HAP-1 (cell line): ENCODE measurements at regions not wholly inside any gene's neighbourhood (a gene's known extent, or its start where the extent isn't known, plus 50 kb on each side); places are given as distances from the start of the nearest gene placed in this dataset.
"Not testable (repeated sequence)": the region's sequence is repeated elsewhere in the genome, so short reads cannot be mapped to it uniquely, and the experiment has no call there.

Experiments
- DNase-seq, 2 experiments: peaks; one replicate each; pipeline ENCODE4 v3.0.0-alpha.2; 2016 to 2020; ENCODE audit warnings: low spot score in 2 of 2
- H3K27me3 ChIP-seq: fragments of 250-450 bp; sonication (Bioruptor Pico); 2 replicates; pipeline ENCODE4 v1.5.1; 2020; ENCODE audit warnings: low read depth, mild to moderate bottlenecking, moderate library complexity
- H3K36me3 ChIP-seq: fragments of 250-450 bp; sonication (Bioruptor Pico); replicated peaks from 2 replicates; pipeline ENCODE4 v1.5.1; 2020; ENCODE audit warnings: mild to moderate bottlenecking
- H3K4me1 ChIP-seq: fragments of 250-450 bp; sonication (Bioruptor Pico); 2 replicates; pipeline ENCODE4 v1.5.1; 2020; ENCODE audit warnings: mild to moderate bottlenecking
- H3K4me3 ChIP-seq: fragments of 250-450 bp; sonication (Bioruptor Pico); 2 replicates; pipeline ENCODE4 v1.5.1; 2020; ENCODE audit warnings: mild to moderate bottlenecking, moderate library complexity
- H3K9me3 ChIP-seq: fragments of 250-450 bp; sonication (Bioruptor Pico); 2 replicates; pipeline ENCODE4 v1.5.1; 2020; ENCODE audit warnings: mild to moderate bottlenecking, moderate library complexity
- in situ Hi-C: fragments of 300-500 bp; cut with MboI; formaldehyde crosslinking; loops from 3 replicates; pipeline ENCODE4 v1.14.3; 2020; ENCODE audit warnings: low sequenced_read_pairs, inconsistent platforms, mixed read lengths

DNA sequence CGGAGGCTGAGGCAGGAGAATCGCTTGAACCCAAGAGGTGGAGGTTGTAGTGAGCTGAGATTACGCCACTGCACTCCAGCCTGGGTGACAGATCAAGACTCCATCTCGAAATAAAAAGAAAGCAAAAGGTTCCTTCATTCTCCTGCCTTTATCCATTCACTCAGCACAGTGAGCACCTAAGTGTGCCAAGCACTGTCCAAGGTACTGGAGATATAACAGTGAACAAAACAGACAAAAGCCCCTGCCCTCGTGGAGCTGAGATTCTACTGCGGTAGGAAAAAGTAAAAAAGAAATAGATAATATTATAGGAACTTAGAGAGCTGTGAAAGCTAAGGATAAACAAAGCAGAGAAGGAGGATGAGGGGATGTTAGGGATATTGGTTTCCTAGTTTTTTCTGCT lies 235.5 kb downstream of the NPIPA7 start:
- H3K36me3 ChIP-seq, H3K4me1 ChIP-seq, H3K9me3 ChIP-seq, in situ Hi-C loops, H3K27me3 ChIP-seq, DNase-seq, H3K4me3 ChIP-seq: not testable (repeated sequence)

DNA sequence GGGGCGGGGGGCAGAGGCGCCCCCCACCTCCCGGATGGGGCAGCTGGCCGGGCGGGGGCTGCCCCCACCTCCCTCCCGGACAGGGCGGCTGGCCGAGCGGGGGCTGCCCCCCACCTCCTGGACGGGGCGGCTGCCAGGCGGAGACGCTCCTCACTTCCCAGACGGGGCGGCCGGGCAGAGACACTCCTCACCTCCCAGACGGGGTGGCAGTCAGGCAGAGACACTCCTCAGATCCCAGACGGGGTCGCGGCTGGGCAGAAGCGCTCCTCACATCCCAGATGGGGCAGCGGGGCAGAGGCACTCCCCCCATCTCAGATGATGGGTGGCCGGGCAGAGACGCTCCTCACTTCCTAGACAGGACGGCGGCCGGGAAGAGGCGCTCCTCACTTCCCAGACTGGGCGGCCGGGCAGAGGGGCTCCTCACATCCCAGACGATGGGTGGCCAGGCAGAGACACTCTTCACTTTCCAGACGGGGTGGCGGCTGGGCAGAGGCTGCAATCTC lies 240.1 kb downstream of the NPIPA7 start:
- H3K4me1 ChIP-seq, H3K27me3 ChIP-seq, H3K36me3 ChIP-seq, in situ Hi-C loops, H3K4me3 ChIP-seq, H3K9me3 ChIP-seq, DNase-seq: not testable (repeated sequence)

DNA sequence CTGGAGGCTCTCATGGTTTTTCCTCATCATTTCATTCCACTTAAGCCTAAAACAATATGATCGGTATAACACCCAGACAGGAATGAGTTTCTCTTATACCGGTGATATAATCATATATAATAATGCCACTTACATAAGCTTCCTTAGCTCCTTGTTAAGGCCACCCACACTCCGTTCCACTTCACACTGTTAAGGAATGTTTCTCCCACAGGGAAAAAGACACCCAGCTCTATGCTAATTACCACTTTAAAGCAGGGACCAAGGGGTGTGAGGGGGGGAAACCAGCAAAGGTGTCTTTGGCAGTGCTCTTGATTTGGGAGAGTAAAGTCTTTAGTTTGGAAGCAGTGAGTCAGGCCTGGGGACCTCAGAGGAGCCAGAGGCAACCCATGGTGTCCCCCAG lies 245.4 kb downstream of the NPIPA7 start:
- H3K36me3 ChIP-seq, DNase-seq, H3K27me3 ChIP-seq, H3K4me3 ChIP-seq, H3K4me1 ChIP-seq, H3K9me3 ChIP-seq, in situ Hi-C loops: not testable (repeated sequence)

DNA sequence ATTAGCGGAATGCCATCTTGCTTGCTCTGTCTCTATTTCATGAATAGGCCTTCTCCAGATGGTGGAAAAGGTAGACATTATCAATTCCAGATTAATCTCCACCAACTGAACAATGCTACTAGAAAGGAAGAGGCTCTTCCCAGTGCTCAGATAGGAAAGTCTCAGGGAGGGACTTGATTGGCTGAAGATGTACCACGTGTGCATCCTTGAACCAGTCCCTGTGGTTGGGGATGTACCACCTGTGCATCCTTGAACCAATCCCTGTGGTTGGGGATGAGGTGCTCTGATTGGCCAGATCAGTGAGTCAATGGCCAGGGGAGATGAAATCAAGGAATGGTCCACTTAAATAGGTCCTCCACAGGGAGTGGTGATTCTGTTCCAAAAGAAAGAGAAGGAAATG lies 246.2 kb downstream of the NPIPA7 start:
- H3K36me3 ChIP-seq, H3K27me3 ChIP-seq, H3K9me3 ChIP-seq, in situ Hi-C loops, H3K4me1 ChIP-seq, DNase-seq, H3K4me3 ChIP-seq: not testable (repeated sequence)

DNA sequence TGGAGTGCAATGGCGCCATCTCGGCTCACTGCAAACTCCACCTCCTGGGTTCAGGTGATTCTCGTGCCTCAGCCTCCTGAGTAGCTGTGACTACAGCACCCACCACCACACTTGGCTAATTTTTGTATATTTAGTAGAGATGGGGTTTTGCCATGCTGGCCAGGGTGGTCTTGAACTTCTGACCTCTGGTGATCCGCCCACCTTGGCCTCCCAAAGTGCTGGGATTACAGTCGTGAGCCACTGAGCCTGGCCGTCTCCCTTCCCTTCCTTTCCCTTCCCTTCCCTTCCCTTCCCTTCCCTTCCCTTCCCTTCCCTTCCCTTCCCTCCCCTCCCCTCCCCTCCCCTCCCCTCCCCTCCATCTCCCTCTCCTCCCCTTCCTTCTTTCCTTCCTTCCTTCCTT lies 248.9 kb downstream of the NPIPA7 start:
- H3K27me3 ChIP-seq, H3K9me3 ChIP-seq, H3K4me1 ChIP-seq, DNase-seq, H3K36me3 ChIP-seq, in situ Hi-C loops, H3K4me3 ChIP-seq: not testable (repeated sequence)

DNA sequence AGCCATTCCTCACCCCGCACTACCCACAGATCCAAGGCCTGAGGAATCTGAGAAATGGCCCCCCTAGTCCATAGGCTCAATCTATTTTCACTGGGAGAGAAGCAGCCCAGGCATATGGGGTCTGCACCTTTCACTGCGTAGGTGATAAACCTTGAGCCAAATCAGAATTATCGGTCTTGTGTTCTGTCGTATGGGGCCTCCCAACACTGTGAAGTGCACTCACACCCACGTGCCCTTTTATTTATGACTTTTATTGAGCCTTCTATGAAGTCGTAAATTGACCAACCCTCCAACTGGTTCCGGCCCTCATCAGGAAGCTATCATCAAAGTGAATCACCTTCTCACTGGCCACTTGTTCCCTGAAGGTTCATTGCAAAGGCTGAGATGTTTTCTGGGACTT lies 259.3 kb downstream of the NPIPA7 start:
- H3K9me3 ChIP-seq, H3K36me3 ChIP-seq, H3K27me3 ChIP-seq, H3K4me1 ChIP-seq, H3K4me3 ChIP-seq, DNase-seq, in situ Hi-C loops: not testable (repeated sequence)

DNA sequence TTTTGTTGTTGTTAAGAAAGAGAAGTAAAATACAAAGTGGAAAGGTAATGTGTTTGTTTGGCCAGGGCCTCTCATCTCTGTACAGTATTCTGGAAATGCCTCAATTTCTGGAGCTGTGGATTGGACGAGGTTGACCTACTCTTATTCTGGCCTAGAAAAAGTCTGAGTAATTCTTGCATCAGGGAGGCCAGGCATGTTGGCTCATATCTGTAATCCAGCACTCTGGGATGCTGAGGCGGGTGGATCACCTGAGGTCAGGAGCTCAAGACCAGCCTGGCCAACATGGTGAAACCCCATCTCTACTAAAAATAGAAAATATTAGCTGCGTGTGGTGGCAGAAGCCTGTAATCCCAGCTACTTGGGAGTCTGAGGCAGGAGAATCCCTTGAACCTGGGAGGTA lies 259.8 kb downstream of the NPIPA7 start:
- H3K9me3 ChIP-seq, DNase-seq, in situ Hi-C loops: not testable (repeated sequence)

DNA sequence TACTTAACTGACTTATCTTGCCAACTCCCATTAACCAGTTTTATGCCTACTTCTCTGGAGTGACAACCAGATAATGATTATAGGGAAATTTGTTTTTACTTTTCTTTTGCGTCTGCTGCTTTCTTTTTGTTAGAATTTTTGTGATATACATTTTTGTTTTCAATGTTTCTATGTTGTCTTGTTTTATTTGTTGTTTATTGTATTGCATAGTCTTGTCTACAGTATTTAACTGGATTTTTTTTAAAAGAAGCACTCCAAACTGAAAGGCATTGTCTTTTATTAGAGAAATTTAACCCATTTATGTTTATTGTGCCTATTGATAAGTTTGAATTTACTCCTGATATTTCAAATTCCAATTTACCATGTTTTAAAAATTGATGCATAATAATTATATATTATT lies 264.9 kb downstream of the NPIPA7 start:
- H3K9me3 ChIP-seq, DNase-seq, H3K4me3 ChIP-seq, H3K4me1 ChIP-seq, H3K36me3 ChIP-seq, in situ Hi-C loops, H3K27me3 ChIP-seq: not testable (repeated sequence)

More for the DNA sequence above, 259.8 kb downstream of the NPIPA7 start:
- not testable (repeated sequence) for H3K27me3 ChIP-seq, H3K36me3 ChIP-seq, H3K4me1 ChIP-seq, H3K4me3 ChIP-seq

DNA sequence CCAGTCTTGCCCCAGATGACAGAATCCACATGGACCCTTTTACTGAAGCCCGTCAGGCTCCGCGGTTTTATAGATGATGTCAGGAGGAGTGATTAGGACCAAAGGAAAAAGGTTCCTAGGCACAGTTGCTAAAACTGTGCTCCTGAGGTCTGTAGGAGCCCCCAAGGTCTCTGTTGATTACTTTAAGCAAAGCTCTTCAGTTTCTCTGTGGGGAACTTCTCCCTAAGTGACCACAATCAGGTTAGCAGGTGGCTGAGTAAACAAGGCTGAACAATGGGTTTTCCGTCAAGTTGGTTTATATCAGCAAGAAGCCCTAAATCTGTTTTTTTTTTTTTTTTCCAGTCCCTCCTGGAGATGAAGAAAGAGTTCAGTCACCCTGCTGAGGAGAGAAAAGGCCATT lies 269.1 kb downstream of the NPIPA7 start:
- H3K4me1 ChIP-seq, H3K4me3 ChIP-seq, DNase-seq, in situ Hi-C loops, H3K27me3 ChIP-seq, H3K9me3 ChIP-seq, H3K36me3 ChIP-seq: not testable (repeated sequence)

DNA sequence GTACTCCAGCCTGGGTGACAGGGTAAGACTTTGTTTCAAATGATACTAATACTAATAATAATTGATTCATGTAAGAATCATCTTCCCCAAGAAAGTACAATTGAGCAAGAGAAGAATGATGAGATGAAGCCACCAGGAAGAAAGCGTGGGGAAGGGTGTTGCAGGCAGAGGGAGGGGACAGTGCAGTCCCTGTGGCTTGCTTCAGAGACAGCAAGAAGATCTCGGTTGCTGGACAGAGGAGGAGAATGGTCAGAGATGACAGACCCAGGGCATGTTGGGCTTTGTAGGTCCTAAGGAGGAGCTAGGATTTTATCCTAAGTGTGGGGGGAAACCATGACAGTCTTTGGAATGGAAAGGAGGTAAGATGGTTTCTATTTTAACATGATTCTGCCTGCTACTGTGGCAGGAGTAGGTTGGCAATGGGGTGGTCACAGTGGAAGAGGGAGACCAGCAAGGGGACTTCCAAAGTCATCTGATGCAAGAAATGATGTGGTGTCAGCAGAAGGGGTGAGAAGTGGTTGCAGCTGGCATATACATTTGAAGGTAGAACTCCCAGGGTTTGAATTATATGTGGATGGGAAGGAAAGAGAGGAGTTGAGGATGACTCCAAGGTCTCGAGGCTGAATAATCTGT lies 293.4 kb downstream of the NPIPA7 start:
- H3K4me1 ChIP-seq, in situ Hi-C loops, H3K4me3 ChIP-seq, H3K9me3 ChIP-seq, DNase-seq, H3K27me3 ChIP-seq, H3K36me3 ChIP-seq: not testable (repeated sequence)

DNA sequence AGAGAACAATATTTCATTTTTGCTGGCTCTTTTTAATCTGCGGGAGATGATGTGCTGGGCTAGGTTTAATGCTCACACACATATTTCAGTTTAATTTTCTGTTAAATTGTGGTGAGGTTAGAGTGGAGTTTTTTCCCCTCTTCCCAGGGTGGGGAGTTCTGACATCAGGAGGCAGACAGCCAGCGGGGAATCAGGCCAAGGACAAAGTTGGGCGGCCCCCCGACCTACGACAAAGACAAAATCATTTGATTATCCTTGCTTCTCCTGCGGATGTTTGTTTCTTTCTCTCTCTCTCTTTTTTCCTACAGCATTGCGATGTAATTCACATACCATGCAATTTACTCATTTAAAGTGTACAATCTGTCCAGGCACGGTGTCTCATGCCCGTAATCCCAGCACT lies 295.9 kb downstream of the NPIPA7 start:
- H3K4me1 ChIP-seq, H3K9me3 ChIP-seq, in situ Hi-C loops, H3K4me3 ChIP-seq, H3K36me3 ChIP-seq, H3K27me3 ChIP-seq, DNase-seq: not testable (repeated sequence)

DNA sequence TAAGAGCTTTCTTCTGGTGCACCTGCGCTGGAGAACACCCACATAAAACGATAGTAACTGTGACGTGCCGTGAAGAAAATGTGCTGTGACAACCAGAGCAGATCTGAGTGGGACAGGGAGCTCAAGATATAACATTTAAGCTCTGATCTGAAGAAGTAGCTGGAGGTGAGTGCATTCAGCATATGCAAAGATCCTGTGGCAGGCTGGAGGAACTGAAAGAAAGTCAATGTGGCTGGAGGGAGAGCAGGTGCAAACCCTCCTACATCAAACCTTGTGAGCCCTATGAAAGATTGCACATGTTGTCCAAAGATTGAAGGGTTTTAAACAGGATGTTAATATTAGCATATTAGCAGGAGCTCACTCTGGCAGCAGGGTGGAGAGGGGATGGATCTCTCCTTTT lies 342.9 kb downstream of the NPIPA7 start:
- H3K27me3 ChIP-seq, H3K4me1 ChIP-seq, H3K36me3 ChIP-seq, H3K4me3 ChIP-seq, in situ Hi-C loops, H3K9me3 ChIP-seq, DNase-seq: not testable (repeated sequence)

DNA sequence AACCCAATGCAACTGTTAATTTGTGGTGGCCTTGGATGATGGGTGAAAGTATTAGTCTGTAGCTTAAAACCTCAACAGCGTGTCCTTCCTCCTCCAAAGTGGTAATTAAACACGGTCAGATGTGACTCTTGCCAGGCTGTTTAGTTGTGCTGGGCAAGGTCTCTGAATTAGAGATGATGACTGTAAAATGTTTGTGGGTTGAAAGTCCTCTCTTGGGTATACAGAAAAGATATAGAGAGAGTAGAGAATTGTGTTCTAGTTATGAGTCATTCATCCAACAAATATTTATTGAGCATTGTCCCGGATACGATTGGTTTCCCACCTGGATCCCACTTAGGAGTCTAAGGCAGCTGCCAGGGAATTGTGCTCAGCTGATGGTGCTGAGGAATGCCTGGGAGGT lies 343.7 kb downstream of the NPIPA7 start:
- H3K4me1 ChIP-seq, H3K27me3 ChIP-seq, H3K36me3 ChIP-seq, DNase-seq, H3K4me3 ChIP-seq, in situ Hi-C loops, H3K9me3 ChIP-seq: not testable (repeated sequence)

DNA sequence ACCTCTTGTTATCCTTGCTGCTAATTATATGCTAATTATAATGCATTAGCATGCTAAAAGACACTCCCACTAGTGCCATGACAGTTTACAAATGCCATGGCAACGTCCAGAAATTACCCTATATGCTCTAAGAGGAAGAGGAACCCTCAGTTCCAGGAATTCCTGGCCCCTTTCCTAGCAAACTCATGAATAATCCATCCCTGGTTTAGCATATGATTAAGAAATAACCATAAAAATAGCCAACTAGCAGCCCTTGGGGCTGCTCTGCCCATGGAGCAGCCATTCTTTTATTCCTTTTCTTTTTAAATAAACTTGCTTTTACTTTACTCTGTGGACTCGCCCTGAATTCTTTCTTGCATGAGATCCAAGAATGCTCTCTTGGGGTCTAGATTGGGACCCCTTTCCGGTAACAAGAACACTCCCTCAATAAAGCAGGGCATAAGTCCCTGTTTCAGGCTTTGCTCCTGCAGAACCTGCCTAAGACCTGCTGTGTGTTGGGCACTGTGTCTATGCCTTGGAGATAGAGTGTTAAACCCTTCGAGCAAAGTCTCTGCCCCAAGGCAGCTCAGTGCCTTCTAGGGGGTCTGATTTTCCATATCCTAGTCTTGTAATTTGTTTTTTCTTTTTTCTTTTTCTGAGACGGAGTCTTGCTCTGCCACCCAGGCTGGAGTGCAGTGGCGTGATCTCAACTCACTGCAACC lies 345.0 kb downstream of the NPIPA7 start:
- H3K27me3 ChIP-seq, H3K4me3 ChIP-seq, H3K9me3 ChIP-seq, H3K4me1 ChIP-seq, DNase-seq, in situ Hi-C loops, H3K36me3 ChIP-seq: not testable (repeated sequence)

DNA sequence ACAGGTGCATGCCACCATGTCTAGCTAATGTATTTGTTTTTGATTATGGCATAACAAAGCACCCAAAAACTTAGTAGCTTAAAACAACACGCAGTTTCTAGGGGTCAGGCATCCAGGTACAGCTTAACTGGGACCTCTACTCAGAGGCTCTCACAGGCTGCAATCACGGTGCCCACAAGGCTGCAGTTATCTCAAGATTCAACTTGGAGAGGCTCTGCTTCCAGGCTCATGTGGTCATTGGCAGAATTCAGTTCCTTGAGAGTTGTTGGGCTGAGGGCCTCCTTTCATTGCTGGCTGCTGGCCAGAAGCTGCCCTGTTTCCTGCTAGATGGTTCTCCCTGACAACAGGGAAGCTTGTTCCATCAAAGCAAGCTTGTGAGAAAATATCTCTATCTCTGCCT lies 348.1 kb downstream of the NPIPA7 start:
- DNase-seq, H3K9me3 ChIP-seq, in situ Hi-C loops: not testable (repeated sequence)

More for the DNA sequence above, 348.1 kb downstream of the NPIPA7 start:
- H3K36me3 ChIP-seq, H3K4me1 ChIP-seq, H3K27me3 ChIP-seq, H3K4me3 ChIP-seq: not testable (repeated sequence)
